Left hindlimb (tissue), 1 donor: ENCODE measurements at regions not wholly inside any gene's neighbourhood (a gene's known extent, or its start where the extent isn't known, plus 50 kb on each side); places are given as distances from the start of the nearest gene placed in this dataset.
"Not testable (repeated sequence)": the region's sequence is repeated elsewhere in the genome, so short reads cannot be mapped to it uniquely, and the experiment has no call there.

Experiments used
- DNase-seq: peaks from one replicate; pipeline ENCODE4 v3.0.0-alpha.2; 2018

GRCh38 chr9:81320909-81321482 lies 368.4 kb downstream of the TLE1 start:
- DNase-seq: no peak

GRCh38 chr9:81318571-81318970 lies 370.8 kb downstream of the TLE1 start:
- DNase-seq: no peak

- DNase-seq: peak; percentile 29
Observed at GRCh38 chr9:81317939-81318338, 371.4 kb downstream of the TLE1 start.

- no peak for DNase-seq
Observed at GRCh38 chr9:81317223-81317622, 372.1 kb downstream of the TLE1 start.

- no peak for DNase-seq
Observed at GRCh38 chr9:81314490-81314889, 374.9 kb downstream of the TLE1 start.

- no peak for DNase-seq
Observed at GRCh38 chr9:81313877-81314276, 375.5 kb downstream of the TLE1 start.

- DNase-seq: no peak
Observed at GRCh38 chr9:81312346-81312745, 377.0 kb downstream of the TLE1 start.

GRCh38 chr9:81308404-81308803 lies 380.9 kb downstream of the TLE1 start:
- DNase-seq: no peak

- not testable (repeated sequence) for DNase-seq
Observed at GRCh38 chr9:81307791-81308190, 381.6 kb downstream of the TLE1 start.

GRCh38 chr9:81305561-81306182 lies 383.7 kb downstream of the TLE1 start:
- DNase-seq: no peak

GRCh38 chr9:81303658-81304057 lies 385.7 kb downstream of the TLE1 start:
- no peak for DNase-seq

- no peak for DNase-seq
Observed at GRCh38 chr9:81293651-81294050, 395.7 kb downstream of the TLE1 start.

GRCh38 chr9:81292056-81292805 lies 397.1 kb downstream of the TLE1 start:
- DNase-seq: no peak

GRCh38 chr9:81289622-81290021 lies 399.7 kb downstream of the TLE1 start:
- no peak for DNase-seq

GRCh38 chr9:81268048-81268447 lies 421.3 kb downstream of the TLE1 start:
- DNase-seq: no peak

- DNase-seq: no peak
Observed at GRCh38 chr9:81266674-81267073, 422.7 kb downstream of the TLE1 start.

- DNase-seq: no peak
Observed at GRCh38 chr9:81266086-81266485, 423.3 kb downstream of the TLE1 start.

- peak; percentile 40 for DNase-seq
Observed at GRCh38 chr9:81264516-81264915, 424.8 kb downstream of the TLE1 start.

GRCh38 chr9:81259896-81260295 lies 429.5 kb downstream of the TLE1 start:
- DNase-seq: no peak

GRCh38 chr9:81256368-81256767 lies 433.0 kb downstream of the TLE1 start:
- DNase-seq: no peak

GRCh38 chr9:81250606-81251005 lies 438.7 kb downstream of the TLE1 start:
- no peak for DNase-seq

GRCh38 chr9:81250041-81250440 lies 439.3 kb downstream of the TLE1 start:
- DNase-seq: no peak

GRCh38 chr9:81245254-81245956 lies 443.9 kb downstream of the TLE1 start:
- no peak for DNase-seq

GRCh38 chr9:81244631-81245030 lies 444.7 kb downstream of the TLE1 start:
- DNase-seq: no peak
